SKM-1 (cell line): ENCODE measurements at regions not wholly inside any gene's neighbourhood (a gene's known extent, or its start where the extent isn't known, plus 50 kb on each side); places are given as distances from the start of the nearest gene placed in this dataset.
"Not testable (repeated sequence)": the region's sequence is repeated elsewhere in the genome, so short reads cannot be mapped to it uniquely, and the experiment has no call there.

Source experiments
- DNase-seq: peaks from one replicate; lab custom pipeline; 2025; ENCODE audit not compliant: unreplicated experiment; lab: John Stamatoyannopoulos, UW

- no peak for DNase-seq
Measured at GRCh38 chr4:164192844-164193243, 561.1 kb upstream of the SMIM31 start.

GRCh38 chr4:164193676-164194075 is 560.3 kb upstream of the SMIM31 start:
- no peak for DNase-seq

DNA sequence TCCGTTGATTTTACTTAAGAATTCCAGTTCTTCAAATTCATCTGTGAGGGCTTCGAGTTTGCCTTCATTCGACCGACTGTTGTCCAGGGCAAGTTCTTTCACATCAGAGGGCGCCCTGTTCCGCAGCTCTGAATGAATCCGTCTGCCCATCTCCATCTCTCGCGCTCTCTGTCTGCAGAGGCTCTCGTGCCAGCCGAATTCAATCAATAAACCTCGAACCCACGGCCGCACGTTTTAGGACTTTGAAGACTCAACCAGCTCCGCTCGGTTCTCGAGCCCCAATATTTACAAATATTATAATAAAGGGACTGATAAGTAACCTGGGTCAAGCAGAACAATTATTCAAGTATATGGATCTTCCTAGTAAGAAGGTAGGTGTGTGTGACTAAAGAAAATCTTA is 556.4 kb upstream of the SMIM31 start:
- DNase-seq: no peak

DNA sequence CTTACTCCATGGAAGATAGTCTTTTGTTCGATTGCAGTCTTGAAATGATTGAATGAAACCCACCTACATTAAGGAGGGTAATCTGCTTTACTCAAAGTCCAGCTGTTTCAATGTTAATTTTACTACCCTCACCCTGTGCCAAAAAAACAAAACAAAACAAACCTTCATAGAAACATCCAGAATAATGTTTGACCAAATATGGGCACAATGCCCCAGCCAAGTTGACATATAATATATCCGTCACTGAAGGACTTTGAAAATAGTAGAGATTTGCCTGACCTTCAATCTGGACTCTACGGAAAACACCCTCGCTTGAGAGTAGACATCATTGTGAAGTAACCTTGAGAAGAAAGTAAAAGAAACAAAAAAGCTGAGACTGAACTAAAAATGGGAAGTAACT is 550.5 kb upstream of the SMIM31 start:
- DNase-seq: no peak

- no peak for DNase-seq
Measured at GRCh38 chr4:164204434-164204833, 549.5 kb upstream of the SMIM31 start.

- DNase-seq: no peak
Measured at GRCh38 chr4:164207460-164207859, 546.5 kb upstream of the SMIM31 start.

DNA sequence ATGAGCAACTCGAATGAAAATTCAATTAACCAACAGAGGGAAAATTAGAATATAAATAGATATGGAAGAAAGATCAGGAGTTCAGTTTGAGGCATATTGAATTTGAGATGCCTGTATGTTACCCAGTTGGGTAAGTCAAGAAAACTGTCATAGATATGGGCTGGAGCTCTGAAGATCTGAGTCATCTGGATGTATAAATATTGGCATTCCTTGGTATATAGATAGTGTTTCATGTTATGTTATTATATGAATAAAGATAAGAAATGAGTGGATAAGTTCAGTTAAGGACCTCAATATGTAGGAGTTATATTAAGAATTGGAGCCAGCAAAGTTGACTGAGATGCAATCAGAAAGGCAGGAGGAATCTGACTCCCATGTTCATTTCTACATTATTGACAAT is 543.6 kb upstream of the SMIM31 start:
- DNase-seq: no peak

- no peak for DNase-seq
Measured at GRCh38 chr4:164212134-164212533, 541.8 kb upstream of the SMIM31 start.

GRCh38 chr4:164212714-164213113 is 541.2 kb upstream of the SMIM31 start:
- DNase-seq: no peak

DNA sequence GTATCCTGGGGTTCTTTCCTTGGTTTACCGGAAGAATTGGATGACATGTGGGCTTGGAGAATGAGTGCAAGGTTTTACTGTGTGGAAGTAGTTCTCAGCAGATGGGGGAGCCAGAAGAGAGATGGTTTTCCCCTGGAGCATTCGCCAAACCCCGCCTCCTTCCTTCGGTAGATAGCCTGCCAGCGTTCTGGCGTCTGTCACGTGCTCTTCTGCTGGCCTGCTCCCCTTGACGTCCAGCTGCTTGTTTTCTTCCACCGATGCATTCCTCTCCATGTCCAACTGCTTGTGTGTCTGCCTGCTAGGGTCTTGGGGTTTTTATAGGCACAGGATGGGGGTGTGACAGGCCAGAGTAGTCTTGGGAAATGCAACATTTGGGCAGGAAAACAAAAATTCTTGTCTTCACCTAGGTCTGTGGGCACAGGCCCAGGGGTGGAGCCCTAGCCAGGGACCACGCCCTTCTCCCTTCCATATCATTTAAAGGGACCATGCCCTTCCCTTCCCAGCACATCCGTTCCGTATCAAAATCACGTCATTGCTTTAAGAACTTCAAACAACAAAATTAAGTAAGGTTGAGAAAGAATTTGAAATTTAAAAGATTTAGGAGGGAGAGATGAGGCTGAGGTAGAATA is 538.7 kb upstream of the SMIM31 start:
- DNase-seq: no peak

DNA sequence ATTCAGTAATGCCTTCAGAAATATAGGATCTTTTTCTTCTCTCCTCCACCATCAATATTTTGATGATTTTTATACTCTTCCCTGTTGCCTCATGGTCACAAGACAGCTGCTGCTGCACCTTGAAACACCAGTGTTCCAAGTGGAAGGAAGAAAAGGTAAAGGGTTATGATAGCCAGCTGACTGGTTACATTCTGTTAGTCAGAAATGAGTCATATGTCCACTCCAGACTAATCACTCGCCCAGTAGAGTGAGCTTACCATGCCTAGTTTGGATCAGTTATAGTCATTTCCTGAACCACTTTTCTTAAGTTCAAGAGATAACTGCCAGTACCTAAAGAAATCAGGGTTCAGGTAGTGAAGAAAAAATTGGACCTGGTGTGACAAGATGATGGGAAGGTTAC is 532.3 kb upstream of the SMIM31 start:
- no peak for DNase-seq

- no peak for DNase-seq
Measured at GRCh38 chr4:164224871-164225270, 529.1 kb upstream of the SMIM31 start.

DNA sequence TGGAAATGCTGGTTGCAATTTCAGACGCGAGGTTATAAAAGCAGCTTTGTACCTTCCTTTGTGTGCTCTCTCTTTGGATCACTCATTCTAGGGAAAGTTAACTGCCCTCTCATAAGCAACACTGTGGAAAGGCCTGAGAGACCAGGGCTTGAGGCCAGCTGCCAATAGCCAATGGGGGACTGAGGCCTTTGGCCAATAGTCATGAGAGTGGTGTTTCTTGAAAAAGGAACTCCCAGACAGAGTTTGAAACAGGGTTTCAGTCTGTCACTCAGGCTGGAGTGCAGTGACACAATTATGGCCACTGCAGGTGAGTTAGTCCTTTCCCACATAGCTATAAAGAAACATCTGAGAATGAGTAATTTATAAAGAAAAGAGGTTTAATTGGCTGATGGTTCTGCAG is 524.7 kb upstream of the SMIM31 start:
- DNase-seq: no peak

GRCh38 chr4:164239433-164239832 is 514.5 kb upstream of the SMIM31 start:
- DNase-seq: no peak

- no peak for DNase-seq
Measured at GRCh38 chr4:164239976-164240375, 514.0 kb upstream of the SMIM31 start.

GRCh38 chr4:164251257-164251656 is 502.7 kb upstream of the SMIM31 start:
- no peak for DNase-seq

GRCh38 chr4:164252286-164252685 is 501.6 kb upstream of the SMIM31 start:
- DNase-seq: no peak

DNA sequence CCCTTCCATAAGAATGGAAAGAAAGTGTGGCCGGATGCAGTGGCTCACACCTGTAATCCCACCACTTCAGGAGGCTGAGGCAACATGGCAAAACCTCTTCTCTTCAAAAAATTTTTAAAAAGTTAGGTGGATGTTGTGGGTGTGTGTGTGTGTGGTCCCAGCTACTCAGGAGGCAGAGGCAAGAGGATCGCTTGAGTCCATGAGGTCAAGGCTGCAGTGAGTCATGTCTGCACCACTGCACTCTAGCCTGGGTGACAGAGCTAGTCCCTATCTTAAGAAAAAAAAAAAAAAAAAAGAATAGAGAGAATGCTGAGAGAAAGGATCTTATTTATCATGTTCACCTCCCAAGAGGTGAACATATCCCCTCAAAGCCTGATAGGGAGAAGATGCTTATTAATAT is 492.1 kb upstream of the SMIM31 start:
- DNase-seq: no peak

DNA sequence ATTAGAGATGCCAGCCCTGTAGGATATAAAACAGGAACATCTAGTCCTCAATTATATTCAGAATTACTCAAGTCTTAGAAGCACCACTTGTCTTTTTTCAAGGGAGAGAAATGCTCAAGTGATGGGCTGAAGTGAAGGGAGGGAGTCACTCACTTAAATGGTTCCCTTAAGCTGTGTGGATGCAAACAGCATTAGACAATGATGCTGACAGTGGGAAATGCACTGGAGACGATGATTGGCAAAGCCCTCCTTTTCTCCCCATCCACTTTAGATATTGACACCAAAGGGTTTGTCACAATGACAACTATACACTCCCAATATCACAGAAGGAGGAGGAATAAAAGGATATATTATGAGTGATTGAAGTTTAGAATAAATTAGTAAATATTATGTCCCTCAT is 491.4 kb upstream of the SMIM31 start:
- not testable (repeated sequence) for DNase-seq

GRCh38 chr4:164277414-164277813 is 476.5 kb upstream of the SMIM31 start:
- DNase-seq: not testable (repeated sequence)

DNA sequence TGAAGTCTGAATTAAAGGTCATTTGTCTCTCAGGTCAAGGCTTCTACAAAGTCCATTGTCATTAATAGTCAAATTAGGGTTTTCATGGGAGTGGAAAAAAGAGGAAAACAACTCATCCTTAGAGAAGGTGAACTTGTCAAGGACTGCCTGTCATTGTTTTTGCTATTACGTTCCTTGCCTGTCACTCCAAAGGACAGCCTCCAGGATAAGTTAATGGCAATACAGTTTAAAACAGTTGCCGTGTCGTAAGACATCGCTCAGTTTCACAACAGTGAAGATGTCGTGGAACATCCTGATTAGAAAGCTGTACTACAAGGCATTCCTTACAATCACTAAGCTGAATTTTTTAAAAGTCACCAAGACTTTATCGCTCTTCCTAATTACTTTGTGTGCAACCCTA is 466.8 kb upstream of the SMIM31 start:
- DNase-seq: no peak

- DNase-seq: no peak
Measured at GRCh38 chr4:164288578-164288977, 465.4 kb upstream of the SMIM31 start.

DNA sequence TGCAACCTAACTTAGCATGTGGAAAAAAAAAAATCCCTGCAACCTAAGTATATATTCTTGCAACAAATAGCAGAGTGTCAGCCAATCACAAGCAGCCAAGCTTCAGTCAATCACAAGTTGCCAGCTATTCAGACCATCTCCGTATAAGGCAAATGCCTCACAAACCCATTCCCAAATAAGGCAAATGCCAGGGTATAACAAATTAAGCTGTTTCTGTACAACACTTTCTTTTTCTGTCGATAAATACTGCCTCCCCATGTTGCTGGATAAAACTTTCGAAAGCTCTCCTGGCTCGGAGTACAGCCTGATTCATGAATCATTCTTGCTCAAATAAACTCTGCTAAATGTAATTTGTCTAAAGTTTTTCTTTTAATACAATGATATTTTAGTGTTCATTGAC is 460.7 kb upstream of the SMIM31 start:
- DNase-seq: no peak

DNA sequence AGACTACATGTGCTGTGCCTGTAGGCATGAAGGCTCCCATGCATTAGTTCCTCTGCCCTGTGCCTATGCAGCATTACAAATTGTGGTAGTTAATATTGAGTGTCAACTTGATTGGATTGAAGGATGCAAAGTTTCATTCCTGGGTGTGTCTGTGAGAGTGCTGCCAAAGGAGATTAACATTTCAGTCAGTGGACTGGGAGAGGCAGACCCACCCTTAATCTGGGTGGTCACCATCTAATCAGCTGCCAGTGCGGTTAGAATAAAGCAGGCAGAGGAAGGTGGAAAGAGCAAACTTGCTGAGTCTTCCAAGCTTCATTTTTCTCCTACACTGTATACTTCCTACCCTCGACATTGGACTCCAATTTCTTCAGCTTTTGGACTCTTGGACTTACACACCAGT is 460.2 kb upstream of the SMIM31 start:
- no peak for DNase-seq
